IPS-15b (cell line): ENCODE measurements at regions not wholly inside any gene's neighbourhood (a gene's known extent, or its start where the extent isn't known, plus 50 kb on each side); places are given as distances from the start of the nearest gene placed in this dataset.
"Not testable (repeated sequence)": the region's sequence is repeated elsewhere in the genome, so short reads cannot be mapped to it uniquely, and the experiment has no call there.

Experiments used
- H3K27me3 ChIP-seq: one replicate; pipeline ENCODE4 v1.6.1; 2013; ENCODE audit warnings: low read length; ENCODE audit not compliant: control insufficient read depth, insufficient read depth
- H3K36me3 ChIP-seq: one replicate; pipeline ENCODE4 v1.6.1; 2013; ENCODE audit warnings: low read length; ENCODE audit not compliant: control insufficient read depth, insufficient read depth
- H3K4me1 ChIP-seq: one replicate; pipeline ENCODE4 v1.6.1; 2013; ENCODE audit warnings: mild to moderate bottlenecking, low read length; ENCODE audit not compliant: control insufficient read depth, insufficient read depth
- H3K4me3 ChIP-seq: one replicate; pipeline ENCODE4 v1.5.1; 2013; ENCODE audit warnings: low read depth, low read length
- H3K9ac ChIP-seq: one replicate; pipeline ENCODE4 v1.6.1; 2013; ENCODE audit warnings: low read depth, mild to moderate bottlenecking, low read length
- H3K9me3 ChIP-seq: one replicate; pipeline ENCODE4 v1.6.1; 2013; ENCODE audit warnings: mild to moderate bottlenecking, low read length; ENCODE audit not compliant: control insufficient read depth, insufficient read depth

DNA sequence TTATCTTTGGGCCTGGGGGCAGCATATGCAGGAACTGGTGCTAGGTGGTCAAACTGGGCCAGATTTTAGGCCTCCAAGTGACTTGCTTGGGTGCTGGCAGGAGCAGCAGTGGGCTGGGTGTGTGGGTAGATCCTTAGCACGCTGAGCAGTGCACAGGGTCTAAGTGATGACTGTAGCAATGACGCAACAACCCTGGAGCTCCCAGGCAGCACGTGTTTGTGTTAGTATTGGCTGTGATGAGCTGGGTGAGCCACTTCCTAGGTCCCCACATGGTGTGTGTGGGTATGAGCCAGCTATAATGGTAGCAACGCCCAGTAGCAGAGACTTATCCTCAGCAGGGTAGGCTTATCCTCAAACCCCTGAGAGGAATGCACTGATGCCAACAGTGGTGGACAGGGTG lies 570.6 kb upstream of the ROBO1 start:
- Histone ChIP-seq H3K36me3 (no peaks in the 10 kb centered on the region), H3K4me1 (no peaks in the 10 kb centered on the region), H3K27me3 (no peaks in the 10 kb centered on the region), H3K4me3 (no peak overlapping the region), H3K9ac (no peak overlapping the region), H3K9me3 (no peaks in the 10 kb centered on the region)

DNA sequence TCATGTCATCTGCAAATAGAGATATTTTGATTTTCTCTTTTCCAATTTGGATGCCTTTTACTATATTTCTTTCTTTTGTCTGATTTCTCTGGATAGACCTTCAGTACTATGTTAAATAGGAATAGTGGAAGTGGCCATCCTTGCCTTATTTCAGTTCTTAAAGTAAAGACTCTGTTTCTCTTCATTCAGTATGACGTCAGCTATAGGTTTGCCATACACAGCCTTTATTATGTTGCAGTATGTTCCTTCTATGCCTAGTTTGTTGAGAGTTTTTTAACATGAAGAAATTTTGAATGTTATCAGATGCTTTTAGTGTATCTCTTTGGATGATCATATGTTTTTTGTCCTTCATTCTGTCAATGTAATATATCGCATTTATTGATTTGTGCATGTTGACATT lies 566.7 kb upstream of the ROBO1 start:
- Histone ChIP-seq H3K36me3 (no peaks in the 10 kb centered on the region), H3K4me3 (no peak overlapping the region), H3K9me3 (no peaks in the 10 kb centered on the region), H3K4me1 (no peaks in the 10 kb centered on the region), H3K9ac (no peak overlapping the region), H3K27me3 (no peaks in the 10 kb centered on the region)

DNA sequence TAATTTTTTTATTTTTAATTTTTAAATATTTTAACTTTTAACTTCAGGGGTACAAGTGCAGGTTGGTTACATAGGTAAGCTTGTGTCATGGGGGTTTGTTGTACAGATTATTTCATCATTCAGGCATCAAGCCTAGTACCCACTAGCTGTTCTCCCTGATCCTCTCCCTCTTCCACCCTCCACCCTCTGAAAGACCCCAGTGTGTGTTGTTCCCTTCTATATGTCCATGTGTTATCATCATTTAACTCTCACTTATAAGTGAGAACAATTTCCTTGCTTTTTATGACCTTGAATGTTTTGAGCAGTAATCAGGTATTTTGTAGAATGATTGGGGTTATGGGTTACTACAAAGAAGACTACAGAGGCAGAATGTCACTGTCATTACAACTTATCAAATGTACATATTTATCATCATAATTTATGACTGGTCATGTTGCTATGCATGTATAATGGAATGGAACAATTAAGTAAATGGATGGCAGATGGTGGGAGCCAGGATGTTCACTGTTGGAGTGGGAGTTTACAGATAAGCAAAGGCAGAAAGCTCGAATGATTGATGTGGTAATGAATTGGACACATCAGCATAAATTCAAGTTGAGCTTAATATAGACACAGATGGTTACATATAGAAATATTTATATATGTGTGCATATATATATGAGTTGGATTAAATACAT lies 563.8 kb upstream of the ROBO1 start:
- Histone ChIP-seq H3K4me3 (no peak overlapping the region), H3K9ac (no peak overlapping the region), H3K27me3 (no peaks in the 10 kb centered on the region), H3K4me1 (no peaks in the 10 kb centered on the region), H3K36me3 (no peaks in the 10 kb centered on the region), H3K9me3 (no peaks in the 10 kb centered on the region)

DNA sequence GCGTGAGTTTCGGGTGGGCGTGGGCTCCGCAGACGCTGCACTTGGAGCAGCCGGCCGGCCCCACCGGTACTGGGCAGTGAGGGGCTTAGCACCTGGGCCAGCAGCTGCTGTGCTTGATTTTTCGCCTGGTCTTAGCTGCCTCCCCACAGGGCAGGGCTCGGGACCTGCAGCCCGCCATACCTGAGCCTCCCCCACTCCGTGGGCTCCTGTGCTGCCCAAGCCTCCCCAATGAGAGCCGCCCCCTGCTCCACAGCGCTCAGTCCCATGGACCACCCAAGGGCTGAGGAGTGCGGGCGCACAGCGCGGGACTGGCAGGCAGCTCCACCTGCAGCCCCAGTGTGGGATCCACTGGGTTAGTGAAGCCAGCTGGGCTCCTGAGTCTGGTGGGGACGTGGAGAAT lies 546.7 kb upstream of the ROBO1 start:
- not testable (repeated sequence) for H3K4me3 ChIP-seq, H3K9ac ChIP-seq, H3K36me3 ChIP-seq, H3K9me3 ChIP-seq, H3K4me1 ChIP-seq, H3K27me3 ChIP-seq

DNA sequence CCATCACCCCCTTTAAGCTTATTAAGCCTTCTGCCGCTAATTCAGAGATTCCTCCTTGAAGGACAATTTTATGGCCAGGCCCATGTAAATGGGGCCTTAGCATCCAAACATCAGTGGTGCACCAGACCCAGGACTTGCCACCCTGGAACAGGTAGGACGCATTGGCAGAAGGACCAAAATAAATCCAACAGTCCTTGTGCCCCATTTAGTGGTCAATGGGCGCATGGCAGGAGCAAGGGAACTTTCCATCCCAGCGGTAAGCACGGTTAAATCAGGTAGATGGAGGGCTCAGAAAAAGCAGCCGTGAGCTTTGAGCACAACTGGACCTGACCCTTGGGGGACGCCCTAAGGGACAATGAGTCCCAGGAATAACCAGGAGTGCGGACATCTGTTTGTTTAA lies 540.8 kb upstream of the ROBO1 start:
- Histone ChIP-seq H3K9ac (no peak overlapping the region), H3K9me3 (no peaks in the 10 kb centered on the region), H3K4me1 (no peaks in the 10 kb centered on the region), H3K36me3 (no peaks in the 10 kb centered on the region), H3K4me3 (no peak overlapping the region), H3K27me3 (no peaks in the 10 kb centered on the region)

DNA sequence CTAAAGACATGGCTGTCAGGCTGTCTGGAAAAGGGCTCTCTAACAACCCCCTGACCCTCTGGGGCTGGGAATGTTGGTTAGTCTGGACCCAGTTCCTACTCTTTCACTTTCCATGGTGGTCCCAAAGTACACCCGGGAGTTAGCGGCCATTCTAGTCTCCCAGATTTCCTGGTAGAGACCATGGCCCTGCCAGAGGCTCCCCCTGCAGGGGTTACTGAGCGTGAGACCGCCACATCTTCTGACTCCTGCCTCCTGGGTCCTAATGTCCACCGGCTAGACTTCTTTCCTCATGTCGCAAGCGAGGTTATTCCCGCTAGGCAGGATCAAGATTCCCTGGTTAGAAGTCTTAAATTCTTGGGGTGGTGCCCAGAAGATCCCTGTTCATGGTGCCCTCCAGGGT lies 540.0 kb upstream of the ROBO1 start:
- no peaks in the 10 kb centered on the region for H3K27me3 ChIP-seq

DNA sequence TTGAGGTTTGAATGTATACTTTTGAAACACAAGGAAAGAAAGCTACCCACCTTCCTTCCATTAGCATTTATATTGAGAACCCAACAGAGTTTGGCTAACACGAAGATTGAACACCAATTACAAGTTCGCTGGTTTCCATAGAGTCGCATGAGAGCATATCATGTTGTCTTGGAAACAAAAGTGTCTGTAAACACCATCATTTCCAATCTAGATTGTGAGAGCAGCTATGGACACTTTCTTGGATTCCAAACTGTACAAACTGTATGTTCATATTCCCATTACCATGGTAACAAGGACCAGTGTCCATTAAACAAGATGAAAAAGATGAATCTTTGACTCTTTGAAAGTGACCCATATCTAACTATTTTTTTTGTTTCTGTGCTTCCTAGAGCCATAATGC lies 529.9 kb upstream of the ROBO1 start:
- Histone ChIP-seq H3K4me1 (no peaks in the 10 kb centered on the region), H3K27me3 (no peaks in the 10 kb centered on the region), H3K9ac (no peak overlapping the region), H3K9me3 (no peaks in the 10 kb centered on the region), H3K4me3 (no peak overlapping the region), H3K36me3 (no peaks in the 10 kb centered on the region)

More for the DNA sequence above, 540.0 kb upstream of the ROBO1 start:
- no peaks in the 10 kb centered on the region for H3K4me1 ChIP-seq
- no peaks in the 10 kb centered on the region for H3K36me3 ChIP-seq
- H3K9ac ChIP-seq: no peak overlapping the region
- no peaks in the 10 kb centered on the region for H3K9me3 ChIP-seq
- no peak overlapping the region for H3K4me3 ChIP-seq

DNA sequence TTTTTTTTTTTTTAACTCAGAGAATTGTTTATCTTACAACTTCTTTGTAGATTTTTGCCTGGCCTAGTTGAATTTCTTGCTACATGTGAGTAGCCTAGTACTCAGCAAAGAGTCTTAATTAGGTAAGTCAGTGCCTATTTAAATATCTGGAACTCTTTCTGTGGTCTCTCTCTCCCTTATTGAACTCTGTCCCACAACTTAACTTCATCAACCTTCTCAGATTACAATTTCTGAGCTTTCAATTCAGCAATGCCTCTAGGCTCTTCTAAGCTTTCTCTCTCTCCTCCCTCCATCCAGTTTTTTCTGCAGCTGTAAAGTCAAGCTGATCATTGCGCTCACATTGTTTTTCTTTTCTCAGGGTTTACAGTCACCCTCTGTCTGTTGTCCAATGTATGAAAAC lies 517.6 kb upstream of the ROBO1 start:
- no peak overlapping the region for H3K9ac ChIP-seq
- no peaks in the 10 kb centered on the region for H3K27me3 ChIP-seq
- H3K4me1 ChIP-seq: no peaks in the 10 kb centered on the region
- H3K4me3 ChIP-seq: no peak overlapping the region
- H3K36me3 ChIP-seq: no peaks in the 10 kb centered on the region
- no peaks in the 10 kb centered on the region for H3K9me3 ChIP-seq

DNA sequence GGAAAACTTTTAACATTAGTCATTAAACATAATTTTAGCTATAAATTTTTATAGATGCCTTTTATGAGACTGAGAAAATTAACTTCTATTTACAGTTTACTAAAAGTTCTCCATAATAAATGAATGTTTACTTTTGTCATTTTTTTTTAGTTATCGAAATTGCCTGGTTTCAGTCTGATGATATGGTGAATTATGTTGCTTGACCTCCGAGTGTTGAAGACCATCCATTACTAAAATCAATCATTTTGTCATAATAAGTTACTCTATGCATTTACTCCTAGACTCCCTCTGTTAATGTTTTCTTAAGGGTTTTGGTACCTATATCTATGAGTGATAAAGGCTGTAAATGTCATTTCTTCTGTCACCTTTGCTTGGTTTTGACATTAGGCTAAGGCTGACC lies 516.0 kb upstream of the ROBO1 start:
- Histone ChIP-seq H3K9me3 (no peaks in the 10 kb centered on the region), H3K9ac (no peak overlapping the region), H3K36me3 (no peaks in the 10 kb centered on the region), H3K4me1 (no peaks in the 10 kb centered on the region), H3K4me3 (no peak overlapping the region), H3K27me3 (no peaks in the 10 kb centered on the region)

DNA sequence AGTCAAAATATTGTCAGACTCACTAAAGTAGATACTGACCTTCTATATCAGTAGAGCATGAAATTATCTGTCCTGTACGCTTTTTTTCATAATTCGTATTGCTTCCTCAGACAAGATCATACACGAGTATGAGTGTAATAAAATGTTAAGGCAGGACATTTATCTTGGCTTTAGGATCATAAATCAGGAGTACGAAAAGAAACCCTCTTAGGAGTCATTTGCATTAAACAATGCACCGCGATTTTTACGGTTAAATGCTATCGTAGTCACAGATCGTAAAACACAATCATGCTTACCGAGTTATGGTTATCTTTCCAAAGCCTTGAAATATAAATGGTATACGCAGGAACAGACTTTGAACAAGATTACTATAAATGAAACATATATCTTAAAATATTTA lies 510.3 kb upstream of the ROBO1 start:
- no peaks in the 10 kb centered on the region for H3K9me3 ChIP-seq
- no peak overlapping the region for H3K4me3 ChIP-seq
- H3K9ac ChIP-seq: no peak overlapping the region
- no peaks in the 10 kb centered on the region for H3K27me3 ChIP-seq
- H3K4me1 ChIP-seq: no peaks in the 10 kb centered on the region
- H3K36me3 ChIP-seq: no peaks in the 10 kb centered on the region

DNA sequence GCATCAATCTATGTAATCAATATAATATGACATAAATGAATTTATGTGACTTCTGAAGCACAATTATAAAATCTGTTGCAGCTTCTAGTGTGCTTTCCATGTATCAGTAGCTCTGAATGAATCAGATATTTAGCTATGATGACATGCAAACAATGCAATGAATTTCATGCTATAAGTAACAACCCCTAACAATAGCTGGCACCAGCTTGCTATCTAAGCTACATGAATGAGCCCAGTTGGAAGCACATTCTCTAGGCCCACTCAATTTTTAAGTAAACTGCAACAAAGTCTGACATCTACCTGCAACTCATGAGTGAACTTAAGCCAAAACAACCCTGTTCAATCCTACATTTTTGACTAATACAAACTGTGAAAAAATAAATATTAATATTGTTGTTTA lies 507.3 kb upstream of the ROBO1 start:
- Histone ChIP-seq H3K4me1 (no peaks in the 10 kb centered on the region), H3K27me3 (no peaks in the 10 kb centered on the region)

DNA sequence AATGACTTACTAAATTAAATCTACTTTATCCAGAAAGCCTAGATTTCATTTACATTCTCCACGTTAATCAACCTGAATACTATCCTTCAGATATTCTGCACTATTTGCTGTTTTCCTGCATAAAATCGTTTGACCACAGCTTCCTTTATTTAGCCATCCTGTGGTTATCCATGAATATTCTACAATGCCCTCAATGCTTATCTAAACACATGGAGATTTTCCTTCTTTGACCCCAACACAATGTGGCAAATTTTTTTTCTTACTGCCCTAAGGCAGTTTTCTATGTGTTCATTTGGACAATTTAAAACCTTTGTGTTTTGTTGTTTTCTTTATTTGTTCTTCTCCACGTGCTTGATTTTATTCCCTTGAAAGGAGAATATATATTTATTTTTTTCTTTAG lies 495.5 kb upstream of the ROBO1 start:
- Histone ChIP-seq H3K9me3 (no peaks in the 10 kb centered on the region), H3K27me3 (no peaks in the 10 kb centered on the region), H3K4me1 (peaks cover 2% of the 10 kb centered on the region), H3K36me3 (no peaks in the 10 kb centered on the region), H3K9ac (no peak overlapping the region), H3K4me3 (no peak overlapping the region)

More for the DNA sequence above, 507.3 kb upstream of the ROBO1 start:
- Histone ChIP-seq H3K9me3 (no peaks in the 10 kb centered on the region), H3K9ac (no peak overlapping the region), H3K4me3 (no peak overlapping the region), H3K36me3 (no peaks in the 10 kb centered on the region)
